ENCODE measurements at regions not wholly inside any gene's neighbourhood (a gene's known extent, or its start where the extent isn't known, plus 50 kb on each side); places are given as distances from the start of the nearest gene placed in this dataset.

DNA sequence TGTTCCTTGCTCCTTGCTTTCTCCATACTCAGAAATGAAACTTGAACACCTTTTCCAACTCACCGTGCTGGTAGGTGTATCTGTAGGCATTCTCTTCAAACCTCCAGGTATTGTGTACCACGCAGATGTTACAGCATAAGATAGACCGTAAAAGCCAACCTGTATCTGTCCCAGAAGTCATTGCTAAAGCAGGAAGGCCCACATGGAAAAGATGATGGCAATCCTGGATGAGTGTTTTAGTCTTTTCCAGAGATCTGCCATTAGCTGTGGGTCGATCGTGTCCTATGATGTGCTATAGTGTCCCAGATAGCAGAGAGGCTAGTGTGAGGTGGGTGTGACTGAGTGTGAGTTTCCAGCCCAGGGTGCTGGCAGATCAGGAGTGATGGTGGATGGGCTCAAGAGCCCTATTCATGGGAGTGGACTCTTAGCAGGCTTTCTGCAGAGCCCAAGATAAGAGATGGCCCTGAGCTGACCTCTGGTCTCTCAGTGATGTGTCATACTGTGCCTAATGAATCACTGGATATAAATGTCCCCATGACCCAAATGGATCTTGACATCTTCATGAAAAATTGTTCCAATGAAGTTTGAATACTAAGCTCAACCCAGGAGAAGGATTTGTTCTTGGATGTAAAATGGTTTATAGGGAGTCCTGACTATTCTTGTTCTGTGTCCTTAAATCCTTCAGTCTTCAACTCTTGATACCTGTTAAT, 69.1 kb upstream of the WDR1 start:
- CTCF ChIA-PET: interaction anchor here (0.8 to 2.1 kb wide), 6 partner anchors 11 to 27 kb away, joined by 3 to 9 read pairs (median 6); no protein-coding TSS in a partner anchor
- POLR2A ChIA-PET: no interaction called here
- TF ChIP-seq, protein P1, sequence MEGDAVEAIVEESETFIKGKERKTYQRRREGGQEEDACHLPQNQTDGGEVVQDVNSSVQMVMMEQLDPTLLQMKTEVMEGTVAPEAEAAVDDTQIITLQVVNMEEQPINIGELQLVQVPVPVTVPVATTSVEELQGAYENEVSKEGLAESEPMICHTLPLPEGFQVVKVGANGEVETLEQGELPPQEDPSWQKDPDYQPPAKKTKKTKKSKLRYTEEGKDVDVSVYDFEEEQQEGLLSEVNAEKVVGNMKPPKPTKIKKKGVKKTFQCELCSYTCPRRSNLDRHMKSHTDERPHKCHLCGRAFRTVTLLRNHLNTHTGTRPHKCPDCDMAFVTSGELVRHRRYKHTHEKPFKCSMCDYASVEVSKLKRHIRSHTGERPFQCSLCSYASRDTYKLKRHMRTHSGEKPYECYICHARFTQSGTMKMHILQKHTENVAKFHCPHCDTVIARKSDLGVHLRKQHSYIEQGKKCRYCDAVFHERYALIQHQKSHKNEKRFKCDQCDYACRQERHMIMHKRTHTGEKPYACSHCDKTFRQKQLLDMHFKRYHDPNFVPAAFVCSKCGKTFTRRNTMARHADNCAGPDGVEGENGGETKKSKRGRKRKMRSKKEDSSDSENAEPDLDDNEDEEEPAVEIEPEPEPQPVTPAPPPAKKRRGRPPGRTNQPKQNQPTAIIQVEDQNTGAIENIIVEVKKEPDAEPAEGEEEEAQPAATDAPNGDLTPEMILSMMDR (IDR thresholded peaks at IDR 0.05; ENCODE audit: insufficient read depth, low read depth, low read length): no peak

GRCh38 chr4:10184501-10184938, 67.9 kb upstream of the WDR1 start:
- Histone ChIP-seq H3K36me3 (ENCODE audit: control insufficient read depth, insufficient read depth, low read length) (no peaks in the 10 kb centered on the region), H3K27me3 (ENCODE audit: control insufficient read depth, insufficient read depth, low read length) (no peaks in the 10 kb centered on the region), H3K4me3 (ENCODE audit: low read depth, low read length) (no peak overlapping the region)
- ChIA-PET CTCF (no interaction called here), POLR2A (no interaction called here)
- TF ChIP-seq, protein P1 (IDR thresholded peaks at IDR 0.05; ENCODE audit: insufficient read depth, low read depth, low read length): no peak
- DNase-seq (ENCODE audit: low read depth): no peak

More for the DNA sequence above, 69.1 kb upstream of the WDR1 start:
- no peaks in the 10 kb centered on the region for H3K27me3 ChIP-seq (ENCODE audit: control insufficient read depth, insufficient read depth, low read length)
- H3K36me3 ChIP-seq (ENCODE audit: control insufficient read depth, insufficient read depth, low read length): no peaks in the 10 kb centered on the region
- H3K4me3 ChIP-seq (ENCODE audit: low read depth, low read length): no peak overlapping the region
- DNase-seq (ENCODE audit: low read depth): no peak

DNA sequence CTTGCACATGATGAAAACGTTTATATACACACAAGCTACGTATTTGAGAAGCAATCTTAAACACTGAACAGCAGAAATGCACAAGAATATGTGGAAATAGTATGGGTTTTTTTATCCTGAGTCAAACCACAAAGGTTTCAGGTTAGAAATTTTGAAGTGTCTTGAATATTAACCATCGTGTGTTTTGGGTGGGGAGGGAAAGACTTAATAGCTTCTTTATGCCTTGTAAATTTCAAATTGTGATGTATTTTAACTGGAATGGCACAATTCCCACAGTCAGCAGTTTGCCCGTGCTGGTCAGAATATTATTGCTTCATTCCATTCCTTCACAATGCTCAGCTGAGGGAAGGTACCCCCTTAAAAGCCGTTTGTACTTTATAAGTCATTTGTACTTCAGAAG, 67.4 kb upstream of the WDR1 start:
- Histone ChIP-seq H3K4me3 (ENCODE audit: low read depth, low read length) (no peak overlapping the region), H3K27me3 (ENCODE audit: control insufficient read depth, insufficient read depth, low read length) (no peaks in the 10 kb centered on the region), H3K36me3 (ENCODE audit: control insufficient read depth, insufficient read depth, low read length) (no peaks in the 10 kb centered on the region)
- DNase-seq (ENCODE audit: low read depth): peak; percentile 72
- TF ChIP-seq, protein P1 (IDR thresholded peaks at IDR 0.05; ENCODE audit: insufficient read depth, low read depth, low read length): no peak
- POLR2A ChIA-PET: interaction anchor here (0.6 kb wide), 2 partner anchors 66 to 163 kb away, joined by 3 to 4 read pairs; no protein-coding TSS in a partner anchor
- CTCF ChIA-PET: interaction anchor here (0.6 kb wide), 1 partner anchor 19 kb away, joined by 3 read pairs; no protein-coding TSS in a partner anchor

DNA sequence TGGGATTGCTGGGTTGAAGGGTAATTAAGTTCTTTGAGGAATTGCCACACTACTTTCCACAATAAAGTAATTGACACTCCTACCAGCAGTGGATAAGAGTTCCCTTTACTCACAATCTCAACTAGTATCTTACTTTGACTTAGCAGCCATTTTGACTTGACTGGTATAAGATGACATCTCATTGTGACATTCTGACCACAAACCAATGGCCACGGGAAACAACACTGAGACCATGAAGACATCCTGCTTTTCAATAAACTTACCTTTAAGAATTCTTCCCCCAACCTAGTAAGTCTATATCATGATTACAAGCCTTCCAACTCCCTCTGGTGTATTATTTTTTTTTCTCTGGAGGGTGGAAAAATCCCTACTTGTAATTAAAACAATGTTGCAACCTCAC, 66.9 kb upstream of the WDR1 start:
- ChIA-PET CTCF (interaction anchor here (0.6 kb wide), 1 partner anchor 18 kb away, joined by 3 read pairs; no protein-coding TSS in a partner anchor), POLR2A (interaction anchor here (0.6 kb wide), 2 partner anchors 66 to 163 kb away, joined by 3 to 4 read pairs; no protein-coding TSS in a partner anchor)
- TF ChIP-seq, protein P1 (IDR thresholded peaks at IDR 0.05; ENCODE audit: insufficient read depth, low read depth, low read length): no peak
- no peaks in the 10 kb centered on the region for H3K36me3 ChIP-seq (ENCODE audit: control insufficient read depth, insufficient read depth, low read length)
- H3K27me3 ChIP-seq (ENCODE audit: control insufficient read depth, insufficient read depth, low read length): no peaks in the 10 kb centered on the region
- no peak for DNase-seq (ENCODE audit: low read depth)
- H3K4me3 ChIP-seq (ENCODE audit: low read depth, low read length): no peak overlapping the region
